GM12874 (cell line): ENCODE measurements at regions not wholly inside any gene's neighbourhood (a gene's known extent, or its start where the extent isn't known, plus 50 kb on each side); places are given as distances from the start of the nearest gene placed in this dataset.

Source experiments
- TF ChIP-seq, protein P1 (sequence below): IDR thresholded peaks from 2 replicates; pipeline ENCODE4 v1.5.1; 2011; ENCODE audit warnings: low read depth, mild to moderate bottlenecking, control low read depth, low read length, moderate library complexity; ENCODE audit not compliant: insufficient read depth

- TF ChIP-seq, protein P1, sequence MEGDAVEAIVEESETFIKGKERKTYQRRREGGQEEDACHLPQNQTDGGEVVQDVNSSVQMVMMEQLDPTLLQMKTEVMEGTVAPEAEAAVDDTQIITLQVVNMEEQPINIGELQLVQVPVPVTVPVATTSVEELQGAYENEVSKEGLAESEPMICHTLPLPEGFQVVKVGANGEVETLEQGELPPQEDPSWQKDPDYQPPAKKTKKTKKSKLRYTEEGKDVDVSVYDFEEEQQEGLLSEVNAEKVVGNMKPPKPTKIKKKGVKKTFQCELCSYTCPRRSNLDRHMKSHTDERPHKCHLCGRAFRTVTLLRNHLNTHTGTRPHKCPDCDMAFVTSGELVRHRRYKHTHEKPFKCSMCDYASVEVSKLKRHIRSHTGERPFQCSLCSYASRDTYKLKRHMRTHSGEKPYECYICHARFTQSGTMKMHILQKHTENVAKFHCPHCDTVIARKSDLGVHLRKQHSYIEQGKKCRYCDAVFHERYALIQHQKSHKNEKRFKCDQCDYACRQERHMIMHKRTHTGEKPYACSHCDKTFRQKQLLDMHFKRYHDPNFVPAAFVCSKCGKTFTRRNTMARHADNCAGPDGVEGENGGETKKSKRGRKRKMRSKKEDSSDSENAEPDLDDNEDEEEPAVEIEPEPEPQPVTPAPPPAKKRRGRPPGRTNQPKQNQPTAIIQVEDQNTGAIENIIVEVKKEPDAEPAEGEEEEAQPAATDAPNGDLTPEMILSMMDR: no peak
Measured at GRCh38 chr9:102085548-102085947, 347.1 kb upstream of the GRIN3A start.

DNA sequence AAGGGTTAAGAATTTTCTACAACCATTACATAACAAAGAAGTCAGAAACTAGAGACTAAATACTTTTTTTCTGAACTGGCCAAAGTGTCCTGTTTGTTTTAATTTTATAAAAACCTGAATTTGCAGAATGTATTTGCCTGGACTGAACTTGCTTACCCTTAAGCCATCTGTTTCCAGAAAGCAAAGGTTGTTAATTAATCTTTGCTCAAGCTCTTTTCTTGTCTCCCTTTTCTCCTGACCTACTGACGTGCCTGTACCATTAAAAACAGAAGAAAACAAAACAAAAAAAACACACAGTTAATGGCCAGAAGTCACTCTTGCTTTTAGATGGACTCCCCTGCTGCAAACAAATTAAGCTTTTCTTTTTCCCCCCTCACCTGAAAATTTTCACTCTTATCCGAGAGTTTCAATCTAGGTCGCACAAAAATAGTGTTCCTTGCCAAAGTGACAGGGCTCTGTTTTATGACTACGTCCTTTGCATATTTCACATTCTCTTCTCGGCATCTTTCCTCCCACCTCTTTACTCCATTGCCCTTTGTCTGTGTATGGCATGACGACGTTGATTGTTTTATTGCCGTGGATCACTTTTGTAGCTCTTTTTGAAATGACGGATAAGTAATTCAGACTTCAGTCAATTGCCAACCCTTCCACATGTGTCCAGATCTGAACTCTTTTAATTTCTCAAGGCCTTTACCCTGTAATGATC, 333.8 kb upstream of the GRIN3A start:
- TF ChIP-seq, protein P1: no peak

GRCh38 chr9:102069969-102070368, 331.5 kb upstream of the GRIN3A start:
- TF ChIP-seq, protein P1: no peak

- TF ChIP-seq, protein P1: no peak
Measured at GRCh38 chr9:102054811-102055210, 316.4 kb upstream of the GRIN3A start.

DNA sequence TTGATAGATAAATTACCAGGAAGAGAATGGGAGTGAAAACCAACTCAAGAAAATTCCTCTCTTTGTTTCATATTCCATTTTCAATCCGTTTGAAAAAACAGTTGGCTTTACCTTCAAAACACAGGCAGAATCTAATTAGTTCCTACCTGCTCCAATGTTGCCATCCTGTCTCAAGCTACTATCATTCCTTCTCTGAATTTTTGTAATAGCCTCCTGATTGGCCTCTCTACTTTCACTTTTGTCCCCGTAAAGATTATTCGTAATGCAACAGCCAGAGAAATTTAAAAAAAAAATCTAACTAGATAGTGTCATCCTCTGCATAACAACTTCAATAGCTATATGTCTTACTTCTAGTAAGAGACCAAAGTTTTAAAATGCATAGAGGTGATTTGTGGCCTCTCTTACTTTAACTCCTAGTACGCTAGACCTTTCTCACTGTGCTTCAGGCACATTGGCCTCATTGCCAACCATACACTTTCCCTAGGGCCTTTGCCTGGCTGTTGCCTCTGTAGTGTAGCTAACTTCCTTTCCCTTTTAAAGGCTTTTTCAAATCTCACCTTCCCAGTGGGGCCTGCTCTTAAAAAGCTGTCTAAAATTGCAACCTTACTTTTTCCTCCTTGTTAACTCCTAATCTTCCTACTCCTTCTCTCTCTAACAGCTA, 311.3 kb upstream of the GRIN3A start:
- TF ChIP-seq, protein P1: no peak

DNA sequence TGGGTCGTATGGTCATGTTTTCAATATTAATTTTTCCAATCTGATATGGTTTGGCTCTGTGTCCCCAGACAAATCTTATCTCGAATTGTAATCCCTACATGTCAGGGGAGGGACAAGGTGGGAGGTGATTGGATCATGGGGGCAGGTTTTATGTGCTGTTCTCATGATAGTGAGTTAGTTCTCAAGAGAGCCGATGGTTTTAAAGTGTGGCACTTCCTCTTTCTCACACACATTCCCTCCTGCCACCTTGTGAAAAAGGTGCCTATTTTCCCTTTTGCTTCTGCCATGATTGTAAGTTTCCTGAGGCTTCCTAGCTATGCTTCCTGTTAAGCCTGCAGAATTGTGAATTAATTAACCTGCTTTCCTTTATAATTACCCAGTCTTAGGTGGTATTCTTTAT, 309.1 kb upstream of the GRIN3A start:
- TF ChIP-seq, protein P1: no peak

GRCh38 chr9:102044133-102044532, 305.7 kb upstream of the GRIN3A start:
- TF ChIP-seq, protein P1: no peak
